GM18858 (cell line): ENCODE measurements at regions not wholly inside any gene's neighbourhood (a gene's known extent, or its start where the extent isn't known, plus 50 kb on each side); places are given as distances from the start of the nearest gene placed in this dataset.

Experiments
- ATAC-seq: cut with Tn5 transposase; IDR thresholded peaks from one replicate; pipeline ENCODE4 v1.9.1; 2021; ENCODE audit not compliant: unreplicated experiment

DNA sequence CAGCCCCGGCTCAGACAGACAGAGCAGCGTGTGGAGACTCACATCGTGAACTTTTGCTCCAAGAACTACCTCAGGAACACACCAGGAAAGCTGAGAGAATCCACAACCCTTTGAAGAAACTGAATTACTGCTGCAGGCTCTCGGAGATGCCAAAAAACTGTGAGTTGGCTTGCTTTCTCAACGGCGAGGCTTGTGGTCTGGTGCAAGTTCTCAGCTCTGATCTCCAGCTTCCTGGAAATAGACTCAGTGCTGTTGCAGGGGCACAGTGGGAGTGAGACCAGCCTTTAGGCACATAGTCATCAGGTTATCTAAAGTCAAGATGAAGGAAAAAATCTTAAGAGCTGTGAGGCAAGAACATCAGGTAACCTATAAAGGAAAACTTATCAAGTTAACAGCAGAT, 273.7 kb upstream of the LRATD1 start:
- ATAC-seq, result no peak

DNA sequence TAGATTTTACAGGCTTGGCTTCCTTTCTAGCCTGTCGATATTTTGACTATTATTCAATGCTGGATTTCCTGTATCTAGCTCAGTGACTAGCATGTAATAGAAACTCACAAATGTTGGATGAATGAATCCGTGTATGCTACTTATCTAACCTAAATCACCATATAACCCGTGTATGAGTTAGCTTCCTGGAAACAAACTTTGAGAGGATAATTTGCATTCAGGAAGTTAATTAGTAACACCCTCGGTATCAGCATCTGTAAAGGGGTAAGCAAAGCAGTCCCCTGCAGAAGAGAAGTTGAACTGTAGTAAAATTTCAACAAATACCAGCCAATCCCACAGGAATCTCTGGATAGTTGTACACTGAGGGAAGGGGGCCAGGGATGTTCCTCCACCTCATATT, 269.4 kb upstream of the LRATD1 start:
- no peak for ATAC-seq

DNA sequence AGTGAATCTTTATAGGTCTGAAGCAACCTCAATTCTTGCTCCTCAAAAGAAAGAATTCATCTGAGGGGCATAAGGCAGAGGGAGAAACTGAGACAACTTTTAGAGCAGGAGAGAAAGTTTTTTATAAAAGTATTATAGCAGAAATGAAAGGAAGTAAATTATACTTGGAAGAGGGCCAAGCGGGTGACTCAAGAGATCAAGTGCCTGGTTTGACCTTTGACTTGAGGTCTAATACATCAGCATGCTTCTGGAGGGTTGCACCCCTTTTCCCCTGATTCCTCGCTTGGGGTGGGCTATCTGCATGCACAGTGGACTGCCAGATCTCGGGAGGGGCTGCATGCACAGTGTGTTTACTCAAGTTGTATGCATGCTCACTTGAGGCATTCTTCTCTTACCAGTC, 268.5 kb upstream of the LRATD1 start:
- ATAC-seq, result no peak

DNA sequence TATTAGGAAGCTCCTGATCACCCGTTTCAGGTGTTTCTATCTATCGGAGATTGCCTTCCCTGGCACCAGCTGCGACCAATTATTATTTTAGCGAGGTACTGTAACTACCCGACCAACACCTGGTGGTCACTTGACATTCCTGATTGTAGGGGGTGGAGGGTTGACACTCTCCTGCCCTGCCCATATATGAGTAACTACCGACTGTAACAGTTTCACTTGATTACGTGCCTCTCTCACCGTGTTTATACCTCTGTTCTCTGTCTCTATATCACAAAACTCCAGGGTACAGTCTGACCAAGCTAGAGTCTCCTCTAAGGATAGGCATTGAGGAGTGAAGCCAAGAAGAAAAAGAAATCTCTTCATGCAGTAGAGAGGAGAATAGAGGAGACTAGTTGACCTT, 268.0 kb upstream of the LRATD1 start:
- ATAC-seq, result no peak

DNA sequence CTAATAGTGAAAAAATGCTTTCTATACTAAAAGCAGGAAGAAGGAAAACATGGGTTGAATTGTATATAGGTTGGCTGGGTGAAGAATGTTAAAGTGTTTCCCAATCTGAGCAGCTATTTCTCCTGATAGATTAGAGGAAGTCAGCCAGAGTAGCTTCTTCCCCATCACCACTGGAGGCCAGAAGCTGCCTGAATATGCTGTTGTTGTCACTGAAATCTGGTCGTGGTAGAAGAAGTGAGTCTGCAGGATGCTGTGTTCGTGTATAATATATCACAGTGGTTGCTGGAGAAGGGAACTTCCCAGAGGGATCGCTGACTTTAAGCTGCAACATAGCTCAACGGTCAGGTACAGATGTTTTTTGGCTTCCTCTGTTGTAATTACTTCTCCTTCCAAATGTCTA, 247.5 kb upstream of the LRATD1 start:
- no peak for ATAC-seq

DNA sequence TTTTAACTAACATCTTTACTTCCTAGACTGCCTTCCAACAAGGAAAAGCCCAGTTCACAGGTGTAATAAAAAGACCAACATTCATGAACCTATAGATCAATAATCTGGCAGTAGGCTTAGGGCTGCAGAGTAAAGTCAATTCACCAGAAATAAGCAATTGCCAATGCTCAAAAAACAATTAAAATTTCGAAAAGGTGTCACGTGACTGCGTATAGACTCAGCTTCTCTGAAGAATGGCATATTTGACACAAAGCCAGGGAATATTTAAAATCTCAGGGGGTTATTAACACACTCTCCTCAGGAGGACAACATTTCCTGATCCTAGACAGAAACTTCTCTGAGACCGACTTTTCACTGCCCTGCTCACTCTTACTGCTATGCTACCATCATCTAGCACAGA, 245.2 kb upstream of the LRATD1 start:
- ATAC-seq, result no peak

DNA sequence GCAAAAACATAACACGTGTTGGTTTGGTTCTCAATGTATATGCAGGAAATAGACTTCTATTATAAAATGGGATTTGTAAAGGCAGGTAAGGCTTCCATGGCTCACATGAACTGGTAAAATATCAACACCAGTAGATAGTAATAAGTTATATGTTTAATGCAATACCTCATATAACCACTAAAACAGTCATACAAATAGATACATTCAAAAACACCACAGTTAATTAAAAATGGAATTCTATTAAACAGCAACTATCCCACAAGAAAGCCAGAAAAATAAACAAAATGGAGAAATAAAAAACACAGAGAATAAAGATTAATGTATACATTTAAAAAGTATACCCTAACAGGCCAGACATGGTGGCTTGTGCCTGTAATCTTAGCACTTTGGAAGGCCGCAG, 243.8 kb upstream of the LRATD1 start:
- ATAC-seq, result no peak

DNA sequence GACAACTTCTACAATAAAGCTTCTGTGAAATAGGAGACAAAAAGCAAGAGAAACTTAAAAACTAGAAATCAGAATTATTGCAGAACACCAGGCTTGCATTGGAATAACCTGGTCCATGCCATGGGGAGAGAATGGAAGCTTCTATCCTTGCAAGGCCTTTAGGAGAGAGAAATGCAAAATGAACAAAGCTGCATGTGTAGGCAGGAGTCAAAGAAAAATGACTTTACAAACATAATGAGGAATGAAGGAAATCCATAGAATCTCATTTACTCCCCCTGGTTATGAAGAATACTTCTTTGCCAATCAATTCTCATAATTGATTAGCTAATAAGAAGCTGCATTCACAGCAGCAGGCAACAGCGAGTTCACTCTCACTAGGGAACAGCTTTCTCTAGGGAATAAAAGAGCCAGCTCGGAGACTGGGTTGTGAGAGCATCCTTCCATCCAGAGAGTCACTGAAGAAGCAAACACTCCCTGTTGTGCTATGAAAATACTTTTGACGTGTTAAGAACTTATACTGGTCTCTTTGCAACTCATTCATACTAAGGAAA, 235.9 kb upstream of the LRATD1 start:
- no peak for ATAC-seq

DNA sequence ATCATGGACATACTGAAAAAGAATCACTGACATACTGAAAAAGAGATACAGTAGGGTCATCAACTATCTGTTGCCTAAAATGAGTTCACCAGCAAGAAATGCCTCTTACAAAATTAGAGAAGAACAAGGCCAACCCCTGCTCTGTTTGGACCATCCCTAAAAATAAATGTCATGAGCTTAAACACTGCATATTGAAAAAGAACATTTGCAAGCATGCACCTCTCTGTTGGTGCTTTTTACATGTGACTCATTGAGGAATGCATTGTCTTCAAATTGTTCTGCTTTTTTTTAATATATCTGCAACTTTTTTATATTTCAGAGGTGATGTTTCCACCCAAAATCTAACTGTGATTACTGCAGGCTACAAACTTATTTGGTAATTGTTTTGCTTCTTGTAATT, 233.9 kb upstream of the LRATD1 start:
- no peak for ATAC-seq

DNA sequence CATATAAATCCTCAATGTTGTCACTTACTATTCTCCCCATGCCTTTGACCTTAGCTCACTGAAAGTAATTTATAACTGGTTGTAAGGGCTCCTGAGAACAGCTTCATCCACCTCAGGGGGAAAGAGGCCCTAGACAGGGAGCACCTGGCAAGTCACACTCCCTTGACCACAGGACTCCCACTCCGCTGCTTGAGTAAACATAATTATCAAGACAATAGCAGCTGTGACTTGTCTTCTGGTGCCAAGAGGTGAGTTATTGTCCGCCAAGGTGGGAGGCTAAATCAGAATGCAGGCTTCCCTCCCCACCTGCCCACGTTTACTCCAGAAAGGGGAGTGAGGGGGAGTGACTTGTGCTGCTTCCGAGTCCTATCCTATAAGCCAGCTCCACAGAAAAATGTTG, 230.6 kb upstream of the LRATD1 start:
- ATAC-seq, result no peak

DNA sequence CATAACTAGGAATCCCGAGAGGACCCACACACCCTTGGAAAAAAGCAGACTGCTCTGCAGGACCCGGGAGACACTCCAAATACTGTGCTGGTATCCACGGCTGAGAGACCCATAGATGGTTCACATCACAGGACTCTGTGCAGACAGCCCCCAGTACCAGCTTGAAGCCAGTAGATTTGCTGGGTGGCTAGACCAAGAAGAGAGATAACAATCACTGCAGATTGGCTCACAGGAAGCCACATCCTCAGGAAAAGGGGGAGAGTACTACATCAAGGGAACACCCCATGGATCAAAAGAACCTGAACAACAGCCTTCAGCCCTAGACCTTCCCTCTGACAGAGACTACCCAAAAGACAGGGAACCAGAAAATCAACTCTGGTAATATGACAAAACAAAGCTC, 223.8 kb upstream of the LRATD1 start:
- ATAC-seq, result no peak

DNA sequence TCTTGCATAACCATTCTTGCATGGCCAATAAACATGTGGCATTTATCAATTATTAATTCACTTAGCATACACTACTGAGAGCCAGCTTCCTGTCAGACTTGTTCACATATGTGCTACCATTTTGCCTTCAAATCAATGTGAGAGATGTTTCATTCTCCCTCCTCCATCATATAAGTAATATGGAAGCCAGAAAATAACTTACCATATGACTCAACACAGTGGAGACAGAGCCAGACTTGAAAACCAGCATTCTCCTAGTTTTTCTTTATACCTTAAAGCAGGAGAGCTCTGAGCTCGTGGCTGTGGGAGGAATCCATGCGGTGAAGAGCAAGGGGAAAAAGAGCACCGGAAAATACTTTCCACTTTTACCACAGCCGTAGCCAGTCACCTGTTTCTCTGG, 215.0 kb upstream of the LRATD1 start:
- no peak for ATAC-seq

DNA sequence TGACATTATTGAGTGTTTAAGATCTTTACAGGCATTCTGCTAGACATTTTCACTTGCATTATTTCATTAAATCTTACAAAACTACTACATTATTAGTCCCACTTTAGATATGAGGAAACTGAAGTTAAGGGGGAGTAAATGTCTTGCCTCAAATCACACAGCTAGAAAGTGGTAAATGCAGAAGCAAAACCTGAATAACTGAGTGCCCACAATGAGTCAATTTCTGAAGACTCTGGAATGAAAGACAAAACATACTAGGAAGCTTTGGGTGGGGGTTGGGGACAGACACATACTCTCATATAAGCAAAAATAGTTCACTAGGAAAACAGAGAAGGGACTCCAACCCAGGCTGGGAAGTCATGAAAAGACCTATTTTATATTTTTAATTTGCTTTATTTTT, 214.4 kb upstream of the LRATD1 start:
- ATAC-seq, result no peak

DNA sequence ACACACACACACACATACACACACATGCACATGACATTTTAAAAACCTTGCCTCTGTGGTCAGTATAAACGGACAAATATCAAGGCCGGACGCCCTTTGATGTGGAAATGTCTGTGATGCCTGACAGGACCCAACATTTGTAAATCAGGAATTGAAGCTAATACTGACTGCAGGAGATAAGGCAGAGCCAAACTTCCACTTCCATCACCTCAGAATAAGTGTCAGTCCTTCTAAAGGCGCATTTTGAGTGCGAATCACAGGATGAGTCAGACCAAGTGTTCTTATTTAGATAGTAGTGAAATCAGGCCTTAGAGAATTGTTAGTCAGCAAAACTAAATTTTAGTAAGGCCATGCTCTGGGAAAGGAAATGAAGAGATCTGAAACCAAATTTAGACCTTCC, 211.7 kb upstream of the LRATD1 start:
- no peak for ATAC-seq

DNA sequence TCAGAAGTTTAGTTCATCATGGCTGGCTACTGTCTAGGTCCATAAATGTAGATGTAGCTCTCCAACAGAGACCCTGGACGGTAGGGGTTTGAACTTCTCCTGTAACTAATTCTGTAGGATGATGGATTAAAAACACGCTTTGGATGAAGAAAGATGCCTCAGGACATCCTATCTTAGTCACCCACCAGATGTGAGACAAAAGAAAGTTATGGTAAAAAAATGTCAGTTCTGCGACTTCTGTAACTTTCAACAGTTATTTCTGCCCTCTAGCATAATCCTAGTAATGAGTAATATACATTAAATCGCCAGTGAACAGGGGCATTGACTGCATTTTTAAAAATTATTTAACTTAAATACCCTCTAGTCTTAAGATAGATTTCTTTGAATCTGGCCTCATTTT, 210.1 kb upstream of the LRATD1 start:
- ATAC-seq, result no peak

DNA sequence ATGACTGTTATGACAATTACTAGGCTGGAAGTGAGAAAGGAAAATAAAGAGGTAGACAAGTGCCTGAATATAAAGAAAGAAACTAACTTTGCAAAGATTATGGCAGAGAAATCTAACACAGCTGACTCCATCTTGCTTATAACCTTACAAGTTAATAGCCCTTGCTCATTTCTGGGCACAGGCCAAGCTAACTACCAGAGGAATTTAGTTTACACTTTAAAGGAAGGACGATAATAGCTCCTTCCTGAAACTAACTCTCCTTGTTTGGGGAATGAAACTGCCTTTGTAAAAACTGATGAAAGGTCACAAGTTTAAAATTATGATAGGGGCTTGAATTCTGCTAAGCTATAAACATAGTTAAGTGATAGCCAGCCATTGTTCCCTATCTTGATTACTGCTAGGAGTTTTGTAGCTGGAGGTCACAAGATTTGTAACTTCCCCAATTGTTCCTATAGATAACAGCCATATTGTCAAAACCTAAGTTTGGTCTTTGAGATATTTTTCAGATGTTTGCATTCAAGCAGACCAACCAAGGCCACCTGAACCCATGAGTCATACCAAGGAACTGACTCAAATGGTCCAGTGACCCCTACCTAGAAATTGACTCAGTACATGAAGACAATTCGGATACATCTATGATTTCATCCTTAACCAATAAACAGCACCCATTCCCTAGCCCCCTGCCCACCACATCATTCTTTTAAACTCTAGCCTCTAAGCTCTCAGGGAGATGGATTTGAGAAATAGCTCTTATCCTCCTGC, 209.2 kb upstream of the LRATD1 start:
- no peak for ATAC-seq

DNA sequence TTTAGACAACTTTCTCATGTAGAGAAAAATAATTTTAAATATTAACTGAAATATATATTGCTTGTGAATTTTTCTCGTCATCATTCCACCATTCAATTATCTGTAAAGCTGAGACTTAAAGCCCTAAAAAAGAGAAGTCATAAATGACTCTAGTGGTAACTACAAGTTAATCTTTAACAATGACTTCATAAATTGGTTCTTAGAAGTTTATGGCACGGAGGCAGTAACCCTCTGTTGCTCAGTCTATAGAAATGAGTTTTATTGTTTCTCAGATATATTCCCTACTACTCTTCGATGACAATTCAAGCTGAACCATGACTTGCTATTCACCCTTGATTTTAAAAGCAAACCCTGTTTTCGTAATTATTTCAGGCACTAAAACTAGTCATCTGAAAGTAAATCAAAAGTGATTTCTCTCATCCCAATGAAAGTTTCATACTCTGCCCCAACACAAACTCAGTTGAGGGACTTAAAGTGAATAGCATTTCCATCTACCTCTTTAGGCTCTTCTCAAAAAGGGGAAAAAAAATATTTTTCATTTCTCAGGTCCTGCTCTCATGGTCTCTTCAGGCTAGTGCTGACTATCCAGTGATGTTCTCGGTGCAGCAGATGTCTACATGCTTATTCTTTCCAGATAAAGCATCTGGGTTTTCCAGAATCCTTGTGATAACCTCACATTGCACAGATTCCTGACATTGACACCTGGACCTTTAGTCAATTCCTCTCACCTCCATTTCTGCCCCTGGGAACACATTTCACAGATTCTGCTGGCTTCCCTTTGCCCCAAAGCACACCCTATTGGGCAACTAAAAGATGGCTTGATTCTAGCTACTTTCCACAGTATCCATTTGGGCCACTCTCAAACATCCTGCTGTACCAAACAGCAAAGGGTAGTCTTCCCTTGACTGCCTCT, 207.8 kb upstream of the LRATD1 start:
- ATAC-seq, result peak; percentile 60

DNA sequence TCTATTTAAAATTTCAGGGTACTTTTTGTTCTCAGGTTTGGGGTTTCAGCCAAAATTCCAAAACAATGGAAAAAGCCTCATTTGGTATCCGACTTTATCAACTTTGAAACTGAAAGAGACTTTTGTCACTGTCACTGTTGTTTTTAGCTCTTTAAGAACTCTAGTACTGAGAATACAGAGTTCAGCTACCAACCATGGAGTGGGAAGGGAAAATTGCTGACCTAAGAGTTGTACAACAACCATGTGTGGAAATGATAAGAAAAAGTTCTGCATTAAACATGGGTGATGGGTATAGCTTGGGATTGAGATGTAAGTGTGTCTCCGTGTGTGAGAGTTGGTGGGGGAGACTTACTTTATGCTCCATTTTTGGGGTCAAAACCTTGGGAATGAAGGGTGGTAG, 206.6 kb upstream of the LRATD1 start:
- ATAC-seq, result no peak

DNA sequence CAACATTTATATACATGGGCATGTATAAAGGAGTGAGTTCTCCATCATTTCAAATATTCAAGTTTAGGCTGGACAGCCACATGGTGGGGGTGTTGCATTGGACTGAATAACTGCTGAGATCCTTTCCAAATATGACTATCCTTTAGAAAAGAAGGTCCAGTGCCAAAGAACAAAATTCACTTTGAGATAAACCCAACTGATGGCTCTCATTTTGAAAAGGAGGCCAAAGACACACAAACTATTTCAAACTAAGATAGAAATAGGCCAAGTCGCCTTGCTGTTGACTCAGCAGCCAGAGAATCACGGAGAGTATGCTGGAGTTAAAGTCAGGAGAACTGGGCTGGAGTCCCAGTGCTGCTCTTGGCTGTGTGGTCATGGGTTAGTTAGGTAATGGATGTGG, 204.5 kb upstream of the LRATD1 start:
- ATAC-seq, result no peak

DNA sequence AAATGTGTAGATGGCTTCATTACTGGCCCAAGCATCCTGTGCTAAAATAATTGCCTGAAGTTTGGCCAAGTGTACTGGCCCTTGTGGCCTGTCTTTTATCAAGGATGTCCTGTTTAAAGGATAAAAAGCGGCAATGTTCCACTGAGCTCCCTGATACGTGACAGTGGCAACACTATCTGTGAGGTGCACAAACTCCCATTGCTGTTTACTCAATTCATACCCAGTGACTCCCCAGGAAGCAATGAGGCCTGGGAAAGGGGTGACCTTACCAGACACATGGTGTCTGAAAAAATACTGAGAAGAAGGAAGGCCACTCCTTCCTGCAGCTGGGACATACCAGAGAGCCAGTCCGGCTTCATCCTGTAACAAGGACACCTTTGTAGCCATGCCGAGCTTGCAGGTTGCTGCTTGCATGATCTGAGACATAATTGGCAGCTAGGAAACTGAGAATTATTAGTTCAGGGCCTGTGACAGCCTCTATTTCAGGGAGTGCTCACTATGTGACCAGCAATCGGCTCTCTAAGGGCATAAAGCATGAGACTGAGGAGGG, 198.5 kb upstream of the LRATD1 start:
- ATAC-seq, result no peak

DNA sequence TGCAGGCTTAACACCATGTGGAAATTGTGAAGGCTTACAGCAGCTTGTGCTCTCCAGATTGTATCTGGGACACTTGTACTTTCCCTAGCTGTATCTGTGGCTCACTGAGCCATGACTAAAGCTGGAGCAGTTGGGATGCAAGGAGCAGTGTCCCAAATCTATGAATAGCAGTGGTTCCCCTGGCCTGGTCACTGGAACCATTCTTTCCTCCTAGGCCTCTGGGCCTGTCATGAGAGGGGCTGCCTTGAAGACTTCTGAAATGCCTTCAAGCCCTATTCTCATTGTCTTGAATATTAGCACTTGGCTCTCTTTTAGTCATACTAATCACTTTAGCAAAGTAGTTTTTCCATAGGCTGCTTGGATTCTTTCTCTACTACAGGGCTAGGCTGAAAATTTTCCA, 186.8 kb upstream of the LRATD1 start:
- no peak for ATAC-seq

DNA sequence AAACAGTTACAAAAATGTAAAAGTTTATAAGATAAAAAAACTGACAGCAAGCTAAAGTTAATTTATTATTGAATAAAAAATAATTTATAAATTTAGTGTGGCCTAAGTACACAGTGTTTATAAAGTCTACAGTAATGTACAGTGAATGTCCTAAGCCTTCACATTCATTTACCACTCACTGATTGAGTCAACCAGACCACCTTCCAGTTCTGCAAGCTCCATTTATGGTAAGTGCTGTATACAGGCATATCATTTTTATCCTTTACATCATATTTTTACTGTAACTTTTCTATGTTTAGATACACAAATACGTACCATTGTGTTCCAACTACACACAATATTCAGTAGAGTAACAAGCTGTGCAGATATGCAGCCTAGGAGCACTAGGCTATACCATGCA, 184.2 kb upstream of the LRATD1 start:
- no peak for ATAC-seq
